GM19395 (cell line): ENCODE measurements at regions not wholly inside any gene's neighbourhood (a gene's known extent, or its start where the extent isn't known, plus 50 kb on each side); places are given as distances from the start of the nearest gene placed in this dataset.

Experiments used
- ATAC-seq: cut with Tn5 transposase; IDR thresholded peaks from one replicate; pipeline ENCODE4 v1.9.1; 2021; ENCODE audit warnings: mild to moderate bottlenecking, moderate library complexity; ENCODE audit not compliant: unreplicated experiment

- ATAC-seq: no peak
These were observed 1394.3 kb upstream of the LRRTM3 start for GRCh38 chr10:65531545-65531944.

- no peak for ATAC-seq
These were observed 1391.1 kb upstream of the LRRTM3 start for GRCh38 chr10:65534771-65535170.

- no peak for ATAC-seq
These were observed 1381.1 kb upstream of the LRRTM3 start for GRCh38 chr10:65544756-65545155.

- no peak for ATAC-seq
These were observed 1377.8 kb upstream of the LRRTM3 start for GRCh38 chr10:65548001-65548400.

GRCh38 chr10:65550761-65551160 is 1375.1 kb upstream of the LRRTM3 start:
- ATAC-seq: no peak

GRCh38 chr10:65555192-65555591 is 1370.6 kb upstream of the LRRTM3 start:
- no peak for ATAC-seq

- no peak for ATAC-seq
These were observed 1369.8 kb upstream of the LRRTM3 start for GRCh38 chr10:65556006-65556405.

- ATAC-seq: no peak
These were observed 1366.5 kb upstream of the LRRTM3 start for GRCh38 chr10:65559369-65559768.

GRCh38 chr10:65565246-65565645 is 1360.6 kb upstream of the LRRTM3 start:
- no peak for ATAC-seq

- ATAC-seq: no peak
These were observed 1358.9 kb upstream of the LRRTM3 start for GRCh38 chr10:65566906-65567305.

GRCh38 chr10:65570143-65571010 is 1355.5 kb upstream of the LRRTM3 start:
- peak; percentile 50 for ATAC-seq

- peak; percentile 30 for ATAC-seq
These were observed 1354.7 kb upstream of the LRRTM3 start for GRCh38 chr10:65571011-65571570.

GRCh38 chr10:65581426-65582026 is 1344.3 kb upstream of the LRRTM3 start:
- no peak for ATAC-seq

- ATAC-seq: no peak
These were observed 1323.5 kb upstream of the LRRTM3 start for GRCh38 chr10:65602182-65602865.

GRCh38 chr10:65611592-65611991 is 1314.2 kb upstream of the LRRTM3 start:
- ATAC-seq: no peak

GRCh38 chr10:65614956-65615565 is 1310.8 kb upstream of the LRRTM3 start:
- ATAC-seq: no peak

- no peak for ATAC-seq
These were observed 1307.7 kb upstream of the LRRTM3 start for GRCh38 chr10:65618126-65618525.

GRCh38 chr10:65620404-65621048 is 1305.3 kb upstream of the LRRTM3 start:
- no peak for ATAC-seq

GRCh38 chr10:65622608-65623007 is 1303.2 kb upstream of the LRRTM3 start:
- ATAC-seq: no peak

- ATAC-seq: no peak
These were observed 1297.2 kb upstream of the LRRTM3 start for GRCh38 chr10:65628493-65629139.
